ENCODE measurements at regions not wholly inside any gene's neighbourhood (a gene's known extent, or its start where the extent isn't known, plus 50 kb on each side); places are given as distances from the start of the nearest gene placed in this dataset.
A peak's percentile ranks its signal among the peaks of the same experiment; 100 is the strongest.

DNA sequence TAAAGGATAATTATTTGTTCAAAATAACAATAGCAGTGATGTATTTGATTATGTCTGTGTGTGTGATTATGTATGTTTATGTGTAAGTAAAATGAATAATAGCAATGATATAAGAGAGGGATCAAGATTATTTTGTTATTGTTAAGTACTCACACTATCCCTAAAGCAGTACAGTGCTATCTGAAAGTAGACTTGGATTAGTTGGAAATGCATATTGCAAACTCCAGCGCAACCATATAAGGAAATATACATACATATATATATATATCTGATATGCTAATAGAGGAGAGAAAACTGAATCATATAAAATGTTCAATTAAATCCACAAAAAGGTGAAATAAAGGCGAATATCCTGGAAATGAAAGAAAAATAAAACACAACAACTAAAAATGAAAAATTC is 268.4 kb downstream of the HINT1 start:
- DNase-seq (no peak), ATAC-seq (no peak), FAIRE-seq (peak; percentile 29)
- Histone ChIP-seq H3K27ac (no peak overlapping the region), H3K9me3 (no peaks in the 10 kb centered on the region), H3K27me3 (no peaks in the 10 kb centered on the region), H3K36me3 (no peaks in the 10 kb centered on the region), H3K4me1 (no peaks in the 10 kb centered on the region), H3K4me3 (no peak overlapping the region)
- intact Hi-C loops (cut with DNase I): no loop called here
- TF ChIP-seq, protein P1, sequence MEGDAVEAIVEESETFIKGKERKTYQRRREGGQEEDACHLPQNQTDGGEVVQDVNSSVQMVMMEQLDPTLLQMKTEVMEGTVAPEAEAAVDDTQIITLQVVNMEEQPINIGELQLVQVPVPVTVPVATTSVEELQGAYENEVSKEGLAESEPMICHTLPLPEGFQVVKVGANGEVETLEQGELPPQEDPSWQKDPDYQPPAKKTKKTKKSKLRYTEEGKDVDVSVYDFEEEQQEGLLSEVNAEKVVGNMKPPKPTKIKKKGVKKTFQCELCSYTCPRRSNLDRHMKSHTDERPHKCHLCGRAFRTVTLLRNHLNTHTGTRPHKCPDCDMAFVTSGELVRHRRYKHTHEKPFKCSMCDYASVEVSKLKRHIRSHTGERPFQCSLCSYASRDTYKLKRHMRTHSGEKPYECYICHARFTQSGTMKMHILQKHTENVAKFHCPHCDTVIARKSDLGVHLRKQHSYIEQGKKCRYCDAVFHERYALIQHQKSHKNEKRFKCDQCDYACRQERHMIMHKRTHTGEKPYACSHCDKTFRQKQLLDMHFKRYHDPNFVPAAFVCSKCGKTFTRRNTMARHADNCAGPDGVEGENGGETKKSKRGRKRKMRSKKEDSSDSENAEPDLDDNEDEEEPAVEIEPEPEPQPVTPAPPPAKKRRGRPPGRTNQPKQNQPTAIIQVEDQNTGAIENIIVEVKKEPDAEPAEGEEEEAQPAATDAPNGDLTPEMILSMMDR (IDR thresholded peaks at IDR 0.05): no peak
- 67 to 76% methylated on average over 2 of the region's 2 CpGs for WGBS, 2 donors

DNA sequence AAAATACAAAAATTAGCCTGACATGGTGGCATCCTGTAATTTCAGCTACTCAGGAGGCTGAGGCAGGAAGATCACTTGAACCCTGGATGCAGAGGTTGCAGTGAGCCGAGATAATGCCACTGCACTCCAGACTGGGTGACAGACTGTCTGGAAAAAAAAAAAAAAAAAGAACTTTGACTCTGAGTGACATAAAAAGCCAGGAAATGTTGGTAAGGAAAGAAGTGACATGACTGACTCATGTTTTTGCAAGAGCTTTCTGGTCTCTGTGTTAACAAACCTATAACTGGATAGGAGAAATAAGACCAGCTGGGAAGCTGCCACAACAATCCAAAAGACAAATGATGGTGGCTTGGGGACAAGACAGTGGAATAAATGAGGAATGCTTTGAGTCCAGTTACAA is 272.1 kb downstream of the HINT1 start:
- no peak overlapping the region for H3K4me3 ChIP-seq
- DNase-seq (no peak), ATAC-seq (no peak), FAIRE-seq (no peak)
- TF ChIP-seq, protein P1 (IDR thresholded peaks at IDR 0.05): no peak
- H3K36me3 ChIP-seq: no peaks in the 10 kb centered on the region
- intact Hi-C loops (cut with DNase I): no loop called here
- no peak overlapping the region for H3K27ac ChIP-seq
- H3K9me3 ChIP-seq: no peaks in the 10 kb centered on the region
- H3K27me3 ChIP-seq: no peaks in the 10 kb centered on the region
- WGBS, 2 donors: 59 to 71% methylated on average over 1 of the region's 1 CpG
- no peaks in the 10 kb centered on the region for H3K4me1 ChIP-seq

DNA sequence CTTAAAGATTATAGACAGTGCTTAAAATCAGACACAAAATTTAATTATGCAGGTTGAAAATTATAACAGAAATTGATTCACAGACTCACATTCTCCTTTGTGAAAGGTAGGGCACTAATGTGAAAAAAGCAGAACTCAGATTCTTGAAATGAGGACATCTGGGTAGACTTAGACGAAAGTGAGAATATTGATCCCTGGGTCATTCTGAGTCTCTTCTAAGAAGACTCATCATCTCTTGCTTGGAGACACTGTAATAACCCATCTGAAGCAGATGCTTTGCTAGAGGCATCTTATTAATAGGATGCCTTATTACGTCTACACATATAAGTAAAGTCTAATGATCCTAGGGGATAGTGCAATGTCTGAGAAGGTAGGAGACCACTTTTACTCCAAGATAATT is 274.4 kb downstream of the HINT1 start:
- FAIRE-seq (no peak), DNase-seq (no peak), ATAC-seq (no peak)
- Histone ChIP-seq H3K4me1 (no peaks in the 10 kb centered on the region), H3K4me3 (no peak overlapping the region), H3K36me3 (no peaks in the 10 kb centered on the region), H3K27ac (no peak overlapping the region), H3K27me3 (no peaks in the 10 kb centered on the region), H3K9me3 (no peaks in the 10 kb centered on the region)
- TF ChIP-seq, protein P1 (IDR thresholded peaks at IDR 0.05): no peak
- 80 to 87% methylated on average over 2 of the region's 2 CpGs for WGBS, 2 donors
- intact Hi-C loops (cut with DNase I): no loop called here

DNA sequence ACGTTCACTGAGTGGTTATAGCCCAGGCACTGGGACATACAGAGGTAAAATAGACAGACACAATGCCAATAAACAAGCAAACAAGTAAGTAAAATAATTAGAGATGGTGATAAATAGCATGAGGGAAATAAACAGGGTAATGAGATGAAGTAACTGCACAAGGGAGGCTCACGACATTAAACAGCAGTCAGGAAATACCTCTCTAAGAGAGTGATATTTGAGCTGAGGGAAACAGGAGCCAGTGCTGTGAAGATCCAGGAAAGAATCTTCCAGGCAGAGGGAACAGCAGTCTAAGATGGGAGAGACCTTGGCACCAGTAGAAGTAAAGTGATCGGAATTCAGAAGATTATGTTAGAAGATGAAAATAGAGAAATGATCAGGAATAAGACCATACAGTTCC is 279.4 kb downstream of the HINT1 start:
- Histone ChIP-seq H3K4me3 (no peak overlapping the region), H3K27ac (no peak overlapping the region), H3K27me3 (no peaks in the 10 kb centered on the region), H3K36me3 (no peaks in the 10 kb centered on the region), H3K9me3 (no peaks in the 10 kb centered on the region), H3K4me1 (no peaks in the 10 kb centered on the region)
- peak in 1 of 4 donors; percentile 18 for ATAC-seq
- 41 to 42% methylated on average over 3 of the region's 3 CpGs for WGBS, 2 donors
- FAIRE-seq: no peak
- intact Hi-C loops (cut with DNase I): no loop called here
- DNase-seq: no peak
- TF ChIP-seq, protein P1 (IDR thresholded peaks at IDR 0.05): no peak

DNA sequence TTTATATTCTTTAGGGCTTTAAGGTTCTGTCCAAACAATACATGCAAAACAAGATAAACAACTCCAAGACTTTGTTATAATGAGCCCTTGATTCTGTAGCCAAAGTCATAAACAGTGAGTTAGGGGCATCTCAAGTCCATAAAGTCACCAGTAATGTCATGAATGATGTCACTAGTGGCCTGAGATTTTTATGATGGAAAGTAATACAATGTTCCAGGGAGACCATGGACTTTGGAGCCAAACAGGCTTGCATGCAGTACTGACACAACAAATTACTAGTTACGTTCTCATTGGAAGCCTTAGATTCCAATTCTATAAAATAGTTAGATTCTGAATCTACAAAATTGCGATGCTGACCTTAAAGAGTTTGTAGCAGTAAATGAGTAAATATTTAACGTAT is 280.0 kb downstream of the HINT1 start:
- Histone ChIP-seq H3K9me3 (no peaks in the 10 kb centered on the region), H3K4me3 (no peak overlapping the region), H3K27ac (no peak overlapping the region), H3K4me1 (no peaks in the 10 kb centered on the region), H3K27me3 (no peaks in the 10 kb centered on the region), H3K36me3 (no peaks in the 10 kb centered on the region)
- peak; percentile 90 for FAIRE-seq
- intact Hi-C loops (cut with DNase I): no loop called here
- peak; percentile 58 to 91 (median 68) for ATAC-seq
- WGBS, 2 donors: 14 to 23% methylated on average over 3 of the region's 3 CpGs
- TF ChIP-seq, protein P1 (IDR thresholded peaks at IDR 0.05): no peak
- no peak for DNase-seq

All from pancreas (tissue), 10 donors.